HG03025 (cell line): ENCODE measurements at regions not wholly inside any gene's neighbourhood (a gene's known extent, or its start where the extent isn't known, plus 50 kb on each side); places are given as distances from the start of the nearest gene placed in this dataset.
A peak's percentile ranks its signal among the peaks of the same experiment; 100 is the strongest.

ENCODE experiments used
- ATAC-seq: cut with Tn5 transposase; IDR thresholded peaks from one replicate; pipeline ENCODE4 v1.9.1; 2021; ENCODE audit warnings: mild to moderate bottlenecking, moderate library complexity; ENCODE audit not compliant: unreplicated experiment, low FRiP score

DNA sequence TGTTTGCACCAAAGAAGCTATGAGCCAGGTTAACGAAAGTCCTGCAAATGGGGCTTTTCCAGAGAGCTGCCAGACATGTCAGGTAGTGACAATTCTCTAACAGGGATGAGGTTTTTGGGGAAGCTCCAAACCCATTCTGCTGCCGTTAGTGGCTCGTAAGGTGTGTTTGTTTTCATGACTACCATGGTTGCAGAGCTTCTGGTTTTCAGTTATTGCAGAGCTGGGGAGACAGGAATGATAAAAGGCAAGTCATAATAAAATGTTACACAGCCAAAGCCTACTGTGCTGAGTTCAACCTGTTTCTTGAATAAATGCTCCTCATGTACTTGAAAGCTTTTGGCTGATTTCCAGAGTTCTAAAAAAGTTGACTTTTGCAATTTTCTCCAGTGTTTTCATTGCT, 209.2 kb upstream of the STK17B start:
- no peak for ATAC-seq

DNA sequence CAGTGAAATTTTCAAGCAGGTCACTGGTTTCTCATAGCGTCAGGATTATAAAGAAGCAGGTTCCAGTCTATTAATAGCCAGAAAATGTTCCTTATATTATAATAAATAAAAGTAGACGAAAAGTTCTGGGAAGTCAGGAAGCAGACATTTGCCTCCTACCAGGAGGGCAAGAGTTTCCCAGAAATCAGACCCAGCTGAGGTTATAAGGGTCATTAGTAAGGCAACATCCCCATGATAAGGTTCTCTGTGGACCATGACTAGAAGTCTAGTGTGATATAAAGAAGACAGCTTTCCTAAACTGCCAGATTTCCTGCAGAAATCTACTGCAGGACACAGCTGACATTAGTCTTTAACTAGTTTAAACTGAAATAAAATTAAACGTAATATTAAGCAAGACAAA, 210.1 kb upstream of the STK17B start:
- ATAC-seq: no peak

DNA sequence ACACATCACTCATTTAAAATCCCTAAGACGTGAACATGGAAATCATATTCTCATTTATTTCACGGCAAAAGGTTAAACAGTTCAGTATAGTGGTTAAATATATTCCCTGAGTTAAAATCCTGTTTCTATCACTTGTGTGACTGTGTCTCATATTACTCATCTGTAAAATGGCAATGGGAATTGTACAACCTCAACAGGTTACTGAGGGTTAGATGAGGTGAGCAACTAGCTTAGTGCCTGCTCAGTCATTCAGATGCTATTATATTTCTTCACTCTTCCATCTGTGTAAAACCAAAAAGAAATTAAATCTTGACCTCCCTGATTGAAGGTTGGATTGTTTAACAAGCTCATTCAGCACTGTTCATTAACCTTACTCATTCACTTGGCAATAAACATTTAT, 212.4 kb upstream of the STK17B start:
- ATAC-seq: no peak

DNA sequence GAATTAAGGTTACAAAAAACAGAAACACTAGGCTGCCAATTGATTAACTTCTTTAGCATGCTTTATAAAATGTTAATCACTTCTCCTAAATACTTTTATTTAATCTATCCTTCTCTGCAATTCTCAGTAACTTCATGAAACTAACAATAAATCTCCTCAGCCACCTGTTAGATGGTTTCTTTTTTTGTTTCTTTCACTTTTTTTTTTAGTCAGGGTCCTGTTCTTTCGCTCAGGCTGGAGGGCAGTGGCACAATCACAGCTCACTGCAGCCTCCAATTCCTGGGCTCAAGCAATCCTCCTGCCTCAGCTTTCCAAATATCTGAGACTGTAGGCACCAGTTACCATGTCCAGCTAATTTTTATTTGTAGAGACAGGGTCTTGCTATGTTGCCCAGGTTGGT, 213.4 kb upstream of the STK17B start:
- ATAC-seq: no peak

DNA sequence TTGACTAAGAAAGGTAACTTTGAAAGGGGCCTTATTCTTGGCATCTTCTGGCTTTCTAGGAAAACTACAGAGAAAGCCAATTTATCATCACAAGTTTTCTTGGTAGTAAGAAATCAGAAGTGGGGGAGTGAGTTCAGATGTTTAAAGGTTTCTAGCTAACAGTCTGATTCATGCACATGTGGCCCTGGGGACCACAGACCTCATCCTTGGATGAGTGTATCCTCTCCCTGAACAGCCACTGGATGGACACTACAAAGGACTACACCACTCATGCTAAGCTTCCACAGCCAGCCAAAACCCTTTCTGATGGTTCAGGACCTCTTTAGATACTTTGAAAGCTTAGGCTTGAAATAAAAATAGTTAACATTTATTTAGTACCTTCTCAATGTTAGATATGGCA, 218.3 kb upstream of the STK17B start:
- no peak for ATAC-seq

DNA sequence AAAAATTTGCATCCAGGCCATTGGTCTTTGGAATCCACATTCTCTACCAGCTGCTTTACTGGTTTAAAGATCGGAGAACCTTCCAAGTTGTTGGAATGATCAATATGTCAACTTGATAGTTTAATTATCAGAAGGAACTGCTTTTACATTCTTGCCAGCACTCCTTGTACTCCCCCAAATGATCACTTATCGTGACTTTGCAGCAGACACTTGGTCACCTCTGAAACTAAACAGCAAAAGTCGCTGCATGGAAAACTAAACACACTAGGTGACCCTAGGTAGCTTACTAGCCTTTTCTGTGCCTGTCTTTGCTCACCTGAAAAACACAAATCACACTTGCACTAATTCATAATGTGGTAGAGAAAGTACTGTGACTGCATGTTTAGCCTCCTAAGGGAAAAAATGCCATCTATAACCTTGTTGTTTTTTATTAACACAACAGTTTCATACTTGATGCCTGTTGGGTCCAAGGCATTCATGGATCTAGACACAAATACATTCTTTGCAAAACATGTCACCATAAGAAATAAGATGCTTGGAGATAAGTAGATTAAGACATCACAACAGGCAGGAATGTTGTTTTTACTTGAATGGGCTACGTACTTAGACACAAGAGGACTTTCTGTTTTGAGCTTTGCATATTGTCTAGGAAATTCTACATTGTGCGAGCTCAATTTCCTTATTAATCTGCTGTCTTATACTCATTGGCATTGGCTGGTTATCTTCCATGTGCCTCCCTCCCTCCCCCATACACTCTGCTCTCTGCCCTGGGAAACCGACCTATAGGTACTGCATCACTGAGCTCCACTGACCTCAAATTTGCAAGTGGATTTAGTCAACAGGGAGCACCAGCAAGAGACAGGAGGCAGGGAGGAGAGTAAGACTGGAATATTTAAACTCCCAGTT, 219.1 kb upstream of the STK17B start:
- no peak for ATAC-seq

DNA sequence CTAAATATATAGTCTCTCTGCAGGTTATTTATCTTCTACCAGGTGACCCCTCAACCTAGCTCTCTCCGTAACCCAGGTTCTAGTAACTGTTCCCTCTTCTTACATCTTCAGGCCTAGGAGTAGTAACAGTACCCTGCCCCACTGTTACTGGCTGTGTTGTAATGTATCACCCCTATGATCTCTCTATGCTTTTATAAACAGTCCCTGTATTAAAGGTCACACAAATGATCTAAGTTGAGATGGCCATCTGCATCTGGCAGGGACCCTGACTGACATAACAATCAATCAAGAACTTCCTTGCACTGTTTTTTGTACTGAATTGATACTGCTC, 219.7 kb upstream of the STK17B start:
- ATAC-seq: no peak

DNA sequence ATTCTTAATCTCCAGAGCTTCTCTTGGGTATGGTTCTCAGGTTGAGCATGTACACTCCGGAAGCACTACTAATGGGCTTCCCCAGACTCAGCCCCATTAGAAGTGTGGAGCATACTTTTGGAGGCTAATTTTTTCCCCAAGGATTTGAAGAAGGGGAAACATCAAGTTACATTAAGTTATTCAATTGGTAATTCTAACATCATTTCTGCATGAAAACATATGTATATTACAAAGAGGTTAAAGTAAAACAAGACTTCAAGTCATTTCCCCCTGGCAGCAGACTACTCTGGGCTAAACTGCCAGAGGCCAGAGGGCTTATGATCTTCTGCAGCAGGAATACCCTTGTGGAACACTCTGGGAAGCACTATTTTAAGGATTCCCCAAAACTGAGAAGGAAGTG, 227.7 kb upstream of the STK17B start:
- no peak for ATAC-seq

DNA sequence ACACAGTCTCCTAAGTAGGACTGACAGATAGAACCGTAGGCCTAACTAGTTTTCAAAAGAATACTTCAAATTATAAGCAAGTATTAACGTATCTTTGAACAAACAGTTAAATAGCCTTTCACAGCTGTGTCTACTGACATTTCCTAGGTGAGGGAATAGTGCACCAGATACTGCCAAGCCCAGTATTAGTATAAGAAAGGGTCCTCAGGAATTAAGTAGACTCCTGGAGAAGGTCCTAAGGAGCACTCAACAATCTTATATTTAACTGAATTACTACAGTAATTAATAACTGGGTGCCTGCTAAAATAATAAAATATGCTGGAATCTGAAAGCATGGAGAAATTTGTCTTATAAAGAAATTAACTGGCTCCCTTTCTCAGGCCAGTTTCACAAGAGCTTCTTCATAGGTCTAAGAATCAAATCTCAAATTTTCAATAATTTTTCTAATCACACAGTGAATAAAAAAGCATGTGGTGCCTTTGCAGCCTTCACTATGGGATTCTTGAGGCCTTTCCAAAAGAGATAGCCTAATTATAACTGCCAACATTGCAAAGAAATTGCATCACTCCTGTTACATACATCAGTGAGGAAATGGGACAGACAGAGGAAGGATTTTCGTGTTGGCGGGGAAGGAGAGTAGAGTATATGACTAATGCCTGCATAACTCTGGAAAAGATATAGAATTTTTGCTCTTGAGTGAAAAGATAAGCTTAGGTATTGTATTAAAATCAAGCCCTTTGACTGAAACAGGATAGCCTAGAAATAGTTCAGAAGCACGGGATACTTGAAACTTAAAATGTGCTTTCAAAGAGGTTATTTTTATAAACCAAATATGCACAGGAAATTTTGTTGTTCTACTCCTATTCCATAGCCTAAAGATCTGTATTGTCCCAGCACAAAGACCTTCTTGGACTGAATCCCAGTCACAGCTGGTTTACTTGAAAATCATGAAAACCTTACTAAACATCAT, 228.6 kb upstream of the STK17B start:
- ATAC-seq: no peak

DNA sequence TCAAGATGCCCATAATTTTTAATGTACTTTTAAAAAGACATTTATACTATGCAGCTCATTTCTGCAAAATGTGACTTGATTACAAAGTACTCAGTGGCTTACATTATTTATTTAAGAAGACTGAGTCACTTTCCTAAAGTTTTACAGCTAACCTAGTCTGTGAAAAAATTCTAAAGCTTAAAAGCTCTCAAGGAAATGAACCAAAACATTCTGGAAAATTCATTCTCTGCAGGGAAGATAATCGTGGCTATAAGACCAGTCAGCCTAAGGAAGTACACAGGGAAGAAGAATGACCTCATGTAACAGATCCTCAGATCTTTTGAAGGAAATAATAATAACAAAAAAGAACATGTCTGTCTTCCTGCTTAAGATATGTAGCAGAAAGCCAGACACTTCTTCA, 232.1 kb upstream of the STK17B start:
- no peak for ATAC-seq

DNA sequence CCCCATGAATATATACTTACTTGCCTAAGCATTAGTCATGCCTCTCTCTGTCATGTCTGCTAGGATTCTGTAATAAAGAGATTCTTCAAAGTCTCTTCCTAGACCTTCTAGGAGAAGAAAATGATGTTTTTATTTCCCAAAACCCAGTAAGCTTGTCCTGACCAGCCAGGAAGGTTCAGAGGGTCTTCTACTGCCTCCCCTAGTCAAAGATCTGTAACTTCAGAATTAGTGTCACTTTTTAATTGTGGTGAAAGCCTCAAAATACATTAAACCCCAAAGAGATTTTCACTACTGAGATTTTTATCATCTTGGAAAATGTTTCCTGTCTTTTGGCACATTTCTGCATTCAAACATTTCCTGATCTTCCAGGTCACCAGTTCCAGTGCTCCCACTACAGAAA, 232.9 kb upstream of the STK17B start:
- ATAC-seq: no peak

DNA sequence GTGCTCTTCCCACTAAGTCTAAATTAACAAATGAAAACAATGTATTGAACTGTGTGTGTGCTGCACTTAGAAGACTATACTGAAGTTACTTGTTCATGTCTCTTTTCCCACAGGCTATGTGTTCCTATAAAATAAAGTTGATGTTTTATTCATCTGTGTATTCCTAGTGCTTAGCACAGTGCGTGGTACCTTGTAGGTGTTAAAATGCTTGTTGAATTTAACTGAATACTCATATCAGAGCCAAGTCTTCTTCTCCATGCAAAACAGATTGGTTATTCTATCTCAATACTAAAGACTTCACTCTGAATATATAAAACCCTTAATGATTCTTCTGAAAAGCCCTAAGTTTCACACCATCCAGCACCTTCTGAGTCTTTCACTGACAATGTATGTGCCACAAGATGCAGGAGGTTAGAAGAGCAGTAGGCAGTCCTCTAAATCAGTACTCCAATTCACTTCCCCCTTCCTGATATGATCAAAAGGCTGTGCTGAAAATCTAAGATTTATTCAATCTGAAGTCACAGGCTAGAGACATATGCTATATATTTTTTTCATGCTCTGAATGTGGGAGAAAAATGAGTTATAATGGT, 231.7 kb upstream of the CCDC150 start:
- no peak for ATAC-seq

DNA sequence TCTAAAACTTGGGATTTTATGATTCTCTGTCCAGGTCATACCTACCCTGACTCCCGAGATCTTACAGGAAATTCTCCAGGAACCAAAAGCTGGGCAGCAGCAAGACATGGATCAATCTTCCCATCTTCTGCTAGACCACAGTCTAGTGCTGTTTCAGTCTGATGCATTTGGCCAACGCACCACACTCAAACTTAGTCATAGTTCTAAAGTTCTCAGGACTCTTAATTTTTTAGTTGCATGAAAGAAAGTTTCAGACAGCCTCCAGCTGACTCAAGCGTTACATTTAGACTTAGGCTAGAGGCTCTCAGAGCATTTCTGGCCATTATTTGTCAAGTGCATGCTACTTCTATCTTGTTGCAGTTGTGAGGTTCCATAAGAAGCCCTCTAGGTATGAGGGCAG, 230.1 kb upstream of the CCDC150 start:
- peak; percentile 46 for ATAC-seq

DNA sequence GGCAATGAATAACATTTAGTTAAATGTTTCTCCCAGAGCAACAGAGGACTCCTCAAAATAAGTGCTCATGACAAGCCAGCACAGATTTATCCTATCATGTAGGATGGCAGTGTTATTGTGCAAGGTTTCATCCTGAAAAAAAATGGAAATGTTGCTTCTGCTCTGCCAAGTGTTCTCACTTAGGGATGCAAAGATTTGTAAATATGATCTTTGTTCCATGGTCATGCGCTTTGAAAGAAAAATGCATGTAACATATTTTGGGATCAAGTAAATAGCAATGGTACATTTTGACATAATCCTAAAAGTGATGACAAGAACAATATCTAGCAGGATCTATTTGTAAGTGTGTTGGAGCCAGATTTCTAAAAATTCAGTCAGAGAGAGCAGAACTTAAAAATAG, 229.5 kb upstream of the CCDC150 start:
- ATAC-seq: no peak

DNA sequence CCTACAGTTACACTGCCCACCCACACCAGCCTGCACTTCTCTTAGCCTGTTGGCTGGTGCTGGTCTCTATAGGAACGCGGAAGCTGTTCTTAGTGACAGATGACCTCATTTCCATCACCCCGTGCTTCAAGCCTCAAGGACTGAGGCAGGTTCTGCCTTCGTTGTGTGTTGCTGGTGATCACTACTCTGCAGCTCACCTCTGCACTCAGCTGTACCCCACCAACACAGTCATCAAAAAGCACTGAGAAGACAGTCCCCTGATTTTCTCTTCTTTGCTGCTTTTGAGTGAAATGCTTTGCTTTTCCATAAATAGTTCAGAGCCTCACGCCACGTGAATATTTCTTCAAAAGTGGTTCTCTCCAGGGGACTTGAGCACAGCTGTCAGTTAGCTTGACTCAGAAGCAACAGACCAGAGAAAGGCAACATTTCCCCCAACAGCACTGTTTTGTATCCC, 225.7 kb upstream of the CCDC150 start:
- ATAC-seq: peak; percentile 71

DNA sequence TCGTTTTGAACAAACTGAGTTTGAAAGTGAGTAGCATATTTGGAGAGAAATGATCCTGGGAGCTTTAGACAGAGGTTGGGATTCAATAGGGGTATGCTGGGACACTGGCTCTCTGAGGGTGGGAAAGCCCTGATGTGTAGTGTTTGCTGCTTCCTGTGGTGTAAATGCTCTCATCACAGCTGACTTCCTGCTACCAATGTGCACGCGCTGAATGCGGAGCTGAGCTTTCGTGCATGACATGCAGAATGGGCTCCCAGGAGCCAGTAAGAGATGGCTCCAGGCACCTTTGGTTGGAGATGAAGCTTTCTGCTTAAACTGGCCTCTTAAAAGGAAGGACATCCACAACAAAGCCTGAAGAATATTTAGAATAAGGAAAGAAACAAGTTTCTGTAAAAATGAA, 224.1 kb upstream of the CCDC150 start:
- peak; percentile 56 for ATAC-seq

DNA sequence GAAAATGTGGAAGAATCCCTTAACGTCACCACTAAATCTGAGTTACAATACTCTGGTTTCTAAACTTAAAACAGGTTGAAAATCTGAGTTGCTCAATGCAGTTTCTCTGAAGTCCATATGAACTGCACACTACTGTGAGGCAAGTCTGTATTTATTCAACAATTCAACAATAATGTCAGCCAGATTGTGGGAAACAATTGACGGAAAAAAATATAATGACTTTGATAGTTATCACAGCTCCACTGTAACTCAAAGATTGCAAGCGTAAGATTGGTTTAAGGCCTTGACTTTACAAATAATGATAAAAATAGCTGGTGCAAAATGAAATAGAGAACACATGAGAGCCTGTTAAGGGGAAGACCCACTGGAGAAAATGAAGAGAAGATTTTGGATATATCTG, 219.4 kb upstream of the CCDC150 start:
- ATAC-seq: no peak

DNA sequence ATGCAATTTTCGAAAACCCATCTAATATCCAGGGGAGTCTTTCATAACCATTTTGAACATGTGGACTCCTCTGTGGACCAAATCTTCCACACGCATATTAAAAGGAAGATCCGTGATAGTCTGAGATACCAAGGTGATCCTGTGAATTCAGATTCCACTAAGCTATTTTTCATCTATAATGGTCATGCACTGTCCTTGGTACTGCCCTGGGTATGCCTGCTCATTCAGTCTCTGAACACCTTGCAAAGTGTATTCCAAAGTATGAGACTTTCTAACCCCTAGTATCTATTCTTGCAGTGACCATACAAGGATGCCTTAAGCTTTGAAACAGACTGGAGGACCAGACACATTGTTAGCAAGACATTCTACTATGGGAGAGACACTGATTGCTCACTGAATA, 217.6 kb upstream of the CCDC150 start:
- no peak for ATAC-seq

DNA sequence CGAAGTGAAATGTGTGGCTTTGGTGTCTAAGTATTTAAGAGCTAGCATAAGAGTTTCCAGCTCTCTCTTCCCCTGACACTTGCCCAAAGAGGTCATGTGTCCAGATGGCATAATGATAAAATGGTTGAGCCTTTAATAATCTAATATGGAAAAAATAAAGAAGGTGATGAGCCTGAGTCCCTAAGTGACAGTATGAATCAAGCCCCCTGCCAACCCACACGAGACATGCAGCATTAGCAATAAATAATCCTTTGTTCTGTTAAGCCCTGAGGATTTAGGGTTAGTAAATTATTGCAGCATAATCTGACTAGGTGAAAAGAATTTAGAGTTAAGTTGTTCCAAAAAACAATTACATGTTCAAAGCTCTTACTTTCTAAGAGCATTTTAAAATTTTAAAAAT, 217.2 kb upstream of the CCDC150 start:
- ATAC-seq: no peak

DNA sequence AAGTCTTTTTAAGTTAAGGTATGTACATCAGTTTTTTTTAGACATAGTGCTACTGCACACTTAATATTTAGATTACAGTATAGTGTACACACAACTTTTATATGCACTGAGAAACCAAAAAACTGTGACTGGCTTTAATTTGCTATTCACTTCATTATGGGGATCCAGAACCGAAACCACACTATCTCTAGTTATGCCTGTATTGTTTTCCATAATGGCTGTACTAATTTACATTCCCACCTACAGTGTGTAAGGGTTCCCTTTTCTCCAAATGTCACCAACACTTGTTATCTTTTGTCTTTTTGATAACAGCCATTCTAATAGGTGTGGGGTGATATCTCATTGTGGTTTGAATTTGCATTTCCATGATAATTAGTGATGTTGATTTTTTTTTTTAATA, 213.4 kb upstream of the CCDC150 start:
- ATAC-seq: no peak

DNA sequence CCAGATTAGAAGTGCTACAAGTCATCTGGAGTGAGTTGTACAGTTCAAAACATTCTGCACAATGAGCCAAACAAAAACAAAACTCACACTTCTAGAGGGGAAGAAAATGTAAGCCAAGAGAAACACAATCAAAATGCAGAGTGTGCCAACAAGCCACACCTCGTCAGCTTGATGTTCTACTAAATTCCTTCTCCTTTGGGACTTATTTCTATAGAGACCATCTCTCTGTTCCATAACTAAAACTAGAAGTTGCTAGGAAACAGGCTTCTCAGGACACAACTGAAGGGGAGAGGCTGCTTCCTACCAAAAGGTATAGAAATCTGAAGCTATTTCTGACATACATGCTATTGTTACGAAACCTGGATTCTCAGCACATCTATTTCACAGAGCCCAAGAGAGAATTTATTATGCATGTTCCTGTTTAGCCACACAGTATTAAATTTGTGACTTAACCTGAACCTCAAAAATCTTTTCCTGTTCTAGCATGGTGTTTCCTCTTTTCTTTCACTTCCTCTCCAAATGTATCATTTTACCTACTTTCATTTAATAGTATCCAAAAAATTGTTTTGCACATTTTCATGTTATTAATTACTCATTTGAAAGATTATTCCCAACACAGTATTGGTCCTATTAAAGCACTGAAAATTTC, 211.4 kb upstream of the CCDC150 start:
- no peak for ATAC-seq
